HepG2 (cell line): ENCODE measurements at regions not wholly inside any gene's neighbourhood (a gene's known extent, or its start where the extent isn't known, plus 50 kb on each side); places are given as distances from the start of the nearest gene placed in this dataset.

Source experiments
- PHF5A ChIP-seq: IDR thresholded peaks from one replicate; pipeline ENCODE4 v1.6.1; 2018; ENCODE audit warnings: low read depth, missing genetic modification reagents; ENCODE audit not compliant: unreplicated experiment
- TBP ChIP-seq: sonication (generic); formaldehyde crosslinking; IDR thresholded peaks from 2 replicates; pipeline ENCODE4 v1.5.0; 2020; ENCODE audit warnings: missing genetic modification reagents
- TF ChIP-seq, protein P1 (sequence below): sonication (generic); formaldehyde crosslinking; IDR thresholded peaks from 2 replicates; pipeline ENCODE4 v1.4.0; 2020; ENCODE audit warnings: missing genetic modification reagents
- TF ChIP-seq, protein P2 (sequence below): sonication (generic); formaldehyde crosslinking; IDR thresholded peaks from 2 replicates; pipeline ENCODE4 v1.4.0; 2020; ENCODE audit warnings: missing genetic modification reagents, borderline replicate concordance
- TF ChIP-seq, protein P3 (sequence below): sonication (generic); formaldehyde crosslinking; IDR thresholded peaks from 2 replicates; pipeline ENCODE4 v1.5.0; 2020; ENCODE audit warnings: mild to moderate bottlenecking, missing genetic modification reagents, borderline replicate concordance

DNA sequence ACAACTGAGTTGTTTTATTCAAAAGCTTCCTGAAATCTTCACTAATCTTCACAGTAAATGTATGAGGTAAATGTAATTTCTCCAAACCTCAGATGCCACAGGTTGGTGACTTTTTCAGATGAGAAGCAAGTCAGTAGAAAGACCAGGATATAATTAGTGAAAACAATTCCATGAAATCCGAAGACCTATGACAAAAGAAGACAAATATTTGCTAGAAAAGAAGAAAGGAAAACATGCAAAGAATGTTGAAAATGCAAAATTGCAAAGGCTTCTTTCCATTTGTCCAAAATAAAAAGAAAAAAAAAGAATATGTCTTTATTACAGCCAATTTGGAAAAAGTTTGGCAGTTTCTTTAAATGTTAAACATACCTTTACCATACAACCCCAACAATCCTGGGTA is 88.3 kb upstream of the MYRIP start (continued):
- TF ChIP-seq, protein P1, sequence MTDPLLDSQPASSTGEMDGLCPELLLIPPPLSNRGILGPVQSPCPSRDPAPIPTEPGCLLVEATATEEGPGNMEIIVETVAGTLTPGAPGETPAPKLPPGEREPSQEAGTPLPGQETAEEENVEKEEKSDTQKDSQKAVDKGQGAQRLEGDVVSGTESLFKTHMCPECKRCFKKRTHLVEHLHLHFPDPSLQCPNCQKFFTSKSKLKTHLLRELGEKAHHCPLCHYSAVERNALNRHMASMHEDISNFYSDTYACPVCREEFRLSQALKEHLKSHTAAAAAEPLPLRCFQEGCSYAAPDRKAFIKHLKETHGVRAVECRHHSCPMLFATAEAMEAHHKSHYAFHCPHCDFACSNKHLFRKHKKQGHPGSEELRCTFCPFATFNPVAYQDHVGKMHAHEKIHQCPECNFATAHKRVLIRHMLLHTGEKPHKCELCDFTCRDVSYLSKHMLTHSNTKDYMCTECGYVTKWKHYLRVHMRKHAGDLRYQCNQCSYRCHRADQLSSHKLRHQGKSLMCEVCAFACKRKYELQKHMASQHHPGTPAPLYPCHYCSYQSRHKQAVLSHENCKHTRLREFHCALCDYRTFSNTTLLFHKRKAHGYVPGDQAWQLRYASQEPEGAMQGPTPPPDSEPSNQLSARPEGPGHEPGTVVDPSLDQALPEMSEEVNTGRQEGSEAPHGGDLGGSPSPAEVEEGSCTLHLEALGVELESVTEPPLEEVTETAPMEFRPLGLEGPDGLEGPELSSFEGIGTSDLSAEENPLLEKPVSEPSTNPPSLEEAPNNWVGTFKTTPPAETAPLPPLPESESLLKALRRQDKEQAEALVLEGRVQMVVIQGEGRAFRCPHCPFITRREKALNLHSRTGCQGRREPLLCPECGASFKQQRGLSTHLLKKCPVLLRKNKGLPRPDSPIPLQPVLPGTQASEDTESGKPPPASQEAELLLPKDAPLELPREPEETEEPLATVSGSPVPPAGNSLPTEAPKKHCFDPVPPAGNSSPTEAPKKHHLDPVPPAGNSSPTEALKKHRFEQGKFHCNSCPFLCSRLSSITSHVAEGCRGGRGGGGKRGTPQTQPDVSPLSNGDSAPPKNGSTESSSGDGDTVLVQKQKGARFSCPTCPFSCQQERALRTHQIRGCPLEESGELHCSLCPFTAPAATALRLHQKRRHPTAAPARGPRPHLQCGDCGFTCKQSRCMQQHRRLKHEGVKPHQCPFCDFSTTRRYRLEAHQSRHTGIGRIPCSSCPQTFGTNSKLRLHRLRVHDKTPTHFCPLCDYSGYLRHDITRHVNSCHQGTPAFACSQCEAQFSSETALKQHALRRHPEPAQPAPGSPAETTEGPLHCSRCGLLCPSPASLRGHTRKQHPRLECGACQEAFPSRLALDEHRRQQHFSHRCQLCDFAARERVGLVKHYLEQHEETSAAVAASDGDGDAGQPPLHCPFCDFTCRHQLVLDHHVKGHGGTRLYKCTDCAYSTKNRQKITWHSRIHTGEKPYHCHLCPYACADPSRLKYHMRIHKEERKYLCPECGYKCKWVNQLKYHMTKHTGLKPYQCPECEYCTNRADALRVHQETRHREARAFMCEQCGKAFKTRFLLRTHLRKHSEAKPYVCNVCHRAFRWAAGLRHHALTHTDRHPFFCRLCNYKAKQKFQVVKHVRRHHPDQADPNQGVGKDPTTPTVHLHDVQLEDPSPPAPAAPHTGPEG (CRISPR knock-in tag): no peak
- TF ChIP-seq, protein P2, sequence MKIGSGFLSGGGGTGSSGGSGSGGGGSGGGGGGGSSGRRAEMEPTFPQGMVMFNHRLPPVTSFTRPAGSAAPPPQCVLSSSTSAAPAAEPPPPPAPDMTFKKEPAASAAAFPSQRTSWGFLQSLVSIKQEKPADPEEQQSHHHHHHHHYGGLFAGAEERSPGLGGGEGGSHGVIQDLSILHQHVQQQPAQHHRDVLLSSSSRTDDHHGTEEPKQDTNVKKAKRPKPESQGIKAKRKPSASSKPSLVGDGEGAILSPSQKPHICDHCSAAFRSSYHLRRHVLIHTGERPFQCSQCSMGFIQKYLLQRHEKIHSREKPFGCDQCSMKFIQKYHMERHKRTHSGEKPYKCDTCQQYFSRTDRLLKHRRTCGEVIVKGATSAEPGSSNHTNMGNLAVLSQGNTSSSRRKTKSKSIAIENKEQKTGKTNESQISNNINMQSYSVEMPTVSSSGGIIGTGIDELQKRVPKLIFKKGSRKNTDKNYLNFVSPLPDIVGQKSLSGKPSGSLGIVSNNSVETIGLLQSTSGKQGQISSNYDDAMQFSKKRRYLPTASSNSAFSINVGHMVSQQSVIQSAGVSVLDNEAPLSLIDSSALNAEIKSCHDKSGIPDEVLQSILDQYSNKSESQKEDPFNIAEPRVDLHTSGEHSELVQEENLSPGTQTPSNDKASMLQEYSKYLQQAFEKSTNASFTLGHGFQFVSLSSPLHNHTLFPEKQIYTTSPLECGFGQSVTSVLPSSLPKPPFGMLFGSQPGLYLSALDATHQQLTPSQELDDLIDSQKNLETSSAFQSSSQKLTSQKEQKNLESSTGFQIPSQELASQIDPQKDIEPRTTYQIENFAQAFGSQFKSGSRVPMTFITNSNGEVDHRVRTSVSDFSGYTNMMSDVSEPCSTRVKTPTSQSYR (CRISPR knock-in tag): no peak
- TF ChIP-seq, protein P3, sequence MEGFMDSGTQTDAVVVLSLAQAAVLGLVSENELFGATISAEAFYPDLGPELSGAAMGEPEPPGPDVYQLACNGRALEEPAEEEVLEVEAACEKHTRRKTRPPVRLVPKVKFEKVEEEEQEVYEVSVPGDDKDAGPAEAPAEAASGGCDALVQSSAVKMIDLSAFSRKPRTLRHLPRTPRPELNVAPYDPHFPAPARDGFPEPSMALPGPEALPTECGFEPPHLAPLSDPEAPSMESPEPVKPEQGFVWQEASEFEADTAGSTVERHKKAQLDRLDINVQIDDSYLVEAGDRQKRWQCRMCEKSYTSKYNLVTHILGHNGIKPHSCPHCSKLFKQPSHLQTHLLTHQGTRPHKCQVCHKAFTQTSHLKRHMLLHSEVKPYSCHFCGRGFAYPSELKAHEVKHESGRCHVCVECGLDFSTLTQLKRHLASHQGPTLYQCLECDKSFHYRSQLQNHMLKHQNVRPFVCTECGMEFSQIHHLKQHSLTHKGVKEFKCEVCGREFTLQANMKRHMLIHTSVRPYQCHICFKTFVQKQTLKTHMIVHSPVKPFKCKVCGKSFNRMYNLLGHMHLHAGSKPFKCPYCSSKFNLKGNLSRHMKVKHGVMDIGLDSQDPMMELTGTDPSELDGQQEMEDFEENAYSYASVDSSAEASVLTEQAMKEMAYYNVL: no peak
- TF ChIP-seq PHF5A (no peak), TBP (CRISPR knock-in tag) (no peak)
- TF ChIP-seq, all 625 proteins: peak for 0
